IMR-90 (cell line): ENCODE measurements at regions not wholly inside any gene's neighbourhood (a gene's known extent, or its start where the extent isn't known, plus 50 kb on each side); places are given as distances from the start of the nearest gene placed in this dataset.

Experiments
- ATAC-seq: fragments of 200-7000 bp; cut with Tn5 transposase; 2 replicates; pipeline ENCODE4 v1.9.1; 2020; ENCODE audit warnings: low read depth, mild to moderate bottlenecking, moderate library complexity
- BruUV-seq: library from RNA; stranded (reverse); fragments of 400-500 nt; replicated peaks from 2 replicates; lab custom pipeline; 2021; lab: Mats Ljungman, UMichigan
- CTCF ChIA-PET: fragments of 300-600 bp; formaldehyde crosslinking; extraction: SDS; loops from one replicate; lab custom pipeline; 2021; ENCODE audit warnings: antibody characterized with exemption; lab: Yijun Ruan, JAX
- POLR2A ChIA-PET: fragments of 300-600 bp; sonication (Branson Sonifier 250); formaldehyde crosslinking; loops from one replicate; lab custom pipeline; 2022; ENCODE audit warnings: antibody characterized with exemption; ENCODE audit not compliant: unreplicated experiment; lab: Charles Lee
- DNase-seq: peaks from one replicate; pipeline ENCODE4 v3.0.0; 2013
- H2AFZ ChIP-seq: replicated peaks from 2 replicates; pipeline ENCODE3; 2013; ENCODE audit warnings: low read length, mild to moderate bottlenecking; ENCODE audit not compliant: poor library complexity
- H2AK5ac ChIP-seq: 2 replicates; pipeline ENCODE4 v1.6.1; 2013; ENCODE audit warnings: low read depth, low read length, inconsistent platforms
- H2AK9ac ChIP-seq: replicated peaks from 2 replicates; pipeline ENCODE3; 2013; ENCODE audit warnings: mild to moderate bottlenecking, low read depth, low read length, moderate library complexity; ENCODE audit not compliant: poor library complexity
- H2BK120ac ChIP-seq: 2 replicates; pipeline ENCODE4 v1.6.1; 2013; ENCODE audit warnings: low read depth, low read length, inconsistent platforms
- H2BK15ac ChIP-seq: 3 replicates; pipeline ENCODE4 v1.6.1; 2013; ENCODE audit warnings: low read depth, low read length, inconsistent platforms
- H2BK20ac ChIP-seq: 2 replicates; pipeline ENCODE4 v1.6.1; 2013; ENCODE audit warnings: low read depth, mild to moderate bottlenecking, inconsistent platforms, low read length, moderate library complexity
- H2BK5ac ChIP-seq: 2 replicates; pipeline ENCODE4 v1.6.1; 2013; ENCODE audit warnings: mild to moderate bottlenecking, low read depth, low read length, inconsistent platforms; ENCODE audit not compliant: poor library complexity, severe bottlenecking
- H3K14ac ChIP-seq: replicated peaks from 2 replicates; pipeline ENCODE4 v1.6.1; 2013; ENCODE audit warnings: low read depth, low read length, inconsistent platforms
- H3K18ac ChIP-seq: 2 replicates; pipeline ENCODE4 v1.6.1; 2013; ENCODE audit warnings: low read depth, low read length, control low read depth
- H3K23ac ChIP-seq: 2 replicates; pipeline ENCODE4 v1.6.1; 2013; ENCODE audit warnings: low read depth, low read length, inconsistent platforms
- H3K27ac ChIP-seq: 2 replicates; pipeline ENCODE4 v1.5.1; 2013; ENCODE audit warnings: mild to moderate bottlenecking, control low read depth, low read length; ENCODE audit not compliant: insufficient read depth
- H3K27me3 ChIP-seq: 2 replicates; pipeline ENCODE4 v1.6.1; 2013; ENCODE audit warnings: low read length; ENCODE audit not compliant: control insufficient read depth, insufficient read depth
- H3K36me3 ChIP-seq: 2 replicates; pipeline ENCODE4 v1.6.1; 2013; ENCODE audit warnings: low read length, mixed read lengths; ENCODE audit not compliant: control insufficient read depth, insufficient read depth
- H3K4ac ChIP-seq: 2 replicates; pipeline ENCODE4 v1.6.1; 2013; ENCODE audit warnings: low read depth, low read length, inconsistent platforms
- H3K4me1 ChIP-seq: 2 replicates; pipeline ENCODE4 v1.6.1; 2013; ENCODE audit warnings: low read length, mixed read lengths; ENCODE audit not compliant: control insufficient read depth, insufficient read depth
- H3K4me2 ChIP-seq: 2 replicates; pipeline ENCODE4 v1.6.1; 2013; ENCODE audit warnings: low read depth, mild to moderate bottlenecking, control low read depth, low read length, moderate library complexity
- H3K4me3 ChIP-seq: 2 replicates; pipeline ENCODE4 v1.5.1; 2013; ENCODE audit warnings: low read depth, mild to moderate bottlenecking, control low read depth, low read length, moderate library complexity; ENCODE audit not compliant: insufficient read depth
- H3K56ac ChIP-seq: 2 replicates; pipeline ENCODE4 v1.6.1; 2013; ENCODE audit warnings: low read length, inconsistent platforms; ENCODE audit not compliant: insufficient read depth; ENCODE audit errors: extremely low read depth
- H3K79me1 ChIP-seq, 2 experiments: 2 replicates each; pipeline ENCODE4 v1.6.1; 2013; ENCODE audit warnings: low read length in 2 of 2, inconsistent platforms in 1 of 2, low read depth in 1 of 2
- H3K9ac ChIP-seq: 2 replicates; pipeline ENCODE4 v1.6.1; 2013; ENCODE audit warnings: low read depth, low read length, control low read depth
- H3K9me1 ChIP-seq: 2 replicates; pipeline ENCODE4 v1.6.1; 2013; ENCODE audit warnings: low read length, inconsistent platforms; ENCODE audit not compliant: insufficient read depth
- H3K9me3 ChIP-seq: 2 replicates; pipeline ENCODE4 v1.6.1; 2013; ENCODE audit warnings: low read length; ENCODE audit not compliant: control insufficient read depth, insufficient read depth
- H4K20me1 ChIP-seq: 2 replicates; pipeline ENCODE4 v1.6.1; 2013; ENCODE audit warnings: low read length, inconsistent platforms; ENCODE audit not compliant: insufficient read depth
- H4K5ac ChIP-seq: 2 replicates; pipeline ENCODE4 v1.6.1; 2013; ENCODE audit warnings: mild to moderate bottlenecking, low read depth, low read length, control low read depth
- H4K8ac ChIP-seq, 2 experiments: 2 replicates each; pipeline ENCODE4 v1.6.1; 2013; ENCODE audit warnings: low read depth in 2 of 2, low read length in 2 of 2, control low read depth in 1 of 2, inconsistent platforms in 1 of 2
- H4K91ac ChIP-seq: 2 replicates; pipeline ENCODE4 v1.6.1; 2013; ENCODE audit warnings: low read depth, low read length, inconsistent platforms; ENCODE audit not compliant: insufficient read depth
- BHLHE40 ChIP-seq: fragments of 150-350 bp; IDR thresholded peaks from 2 replicates; pipeline ENCODE4 v1.6.1; 2016; ENCODE audit warnings: mild to moderate bottlenecking, low read depth, low read length
- CEBPB ChIP-seq: IDR thresholded peaks from 2 replicates; pipeline ENCODE4 v1.6.1; 2012; ENCODE audit warnings: low read depth, low read length, improper control_type of control experiment
- MAZ ChIP-seq: IDR thresholded peaks from 2 replicates; pipeline ENCODE4 v1.6.1; 2012; ENCODE audit warnings: low read depth, mild to moderate bottlenecking, low read length, improper control_type of control experiment, moderate library complexity, borderline replicate concordance
- POLR2A ChIP-seq: IDR thresholded peaks from 2 replicates; pipeline ENCODE4 v1.6.1; 2012; ENCODE audit warnings: mild to moderate bottlenecking, low read depth, low read length
- RAD21 ChIP-seq: IDR thresholded peaks from 2 replicates; pipeline ENCODE4 v1.6.1; 2012; ENCODE audit warnings: low read length, improper control_type of control experiment
- RFX5 ChIP-seq: IDR thresholded peaks from 2 replicates; pipeline ENCODE4 v1.8.0; 2012; ENCODE audit warnings: low read depth, mild to moderate bottlenecking, low read length, moderate library complexity
- WGBS, 2 experiments: methylation state at CpG; one replicate each; pipeline versions ENCODE4 v1.1.5 to v1.1.7; 2013; ENCODE audit warnings: missing lambda C conversion rate in 2 of 2; ENCODE audit not compliant: insufficient read length in 1 of 2; ENCODE audit errors: extremely low coverage in 2 of 2; 5-methylcytosine and 5-hydroxymethylcytosine counted together
- dilution Hi-C: fragments of 300-500 bp; cut with HindIII; formaldehyde crosslinking; loops from one replicate; pipeline ENCODE4 v1.14.3; 2018; ENCODE audit warnings: low sequenced_read_pairs; ENCODE audit not compliant: unreplicated experiment
- in situ Hi-C: fragments of 300-500 bp; cut with MboI; formaldehyde crosslinking; loops from 3 replicates; pipeline ENCODE4 v1.14.3; 2019; ENCODE audit warnings: low sequenced_read_pairs, inconsistent platforms, mixed read lengths
- intact Hi-C: fragments of 100-400 bp; cut with micrococcal nuclease; formaldehyde crosslinking; loops from 2 replicates; pipeline ENCODE4 v1.10.0; 2022
- TF ChIP-seq, protein P1 (sequence below): fragments of 150-350 bp; IDR thresholded peaks from 2 replicates; pipeline ENCODE4 v1.6.1; 2017; ENCODE audit warnings: mild to moderate bottlenecking, antibody characterized with exemption, low read length, low read depth

GRCh38 chr7:106443156-106443555, 158.4 kb upstream of the NAMPT start:
- Histone ChIP-seq H3K9me1 (no peaks in the 10 kb centered on the region), H3K18ac (no peak overlapping the region), H2AK9ac (no peak overlapping the region), H3K79me1 (no peaks in the 10 kb centered on the region), H3K4me1 (no peaks in the 10 kb centered on the region; the same call in 1 of the 2 replicates), H3K27ac (no peak overlapping the region), H3K9me3 (no peaks in the 10 kb centered on the region; the same call in 1 of the 2 replicates), H2BK15ac (no peak overlapping the region), H3K56ac (no peak overlapping the region), H2AK5ac (no peak overlapping the region), H3K4me2 (no peak overlapping the region), H3K36me3 (no peaks in the 10 kb centered on the region), H4K8ac (no peak overlapping the region), H4K20me1 (no peaks in the 10 kb centered on the region), H2BK20ac (no peak overlapping the region), H3K23ac (no peak overlapping the region), H2BK5ac (no peak overlapping the region), H3K4ac (no peak overlapping the region), H2AFZ (no peak overlapping the region), H3K9ac (no peak overlapping the region), H3K4me3 (no peak overlapping the region), H4K91ac (no peak overlapping the region), H3K27me3 (no peaks in the 10 kb centered on the region), H2BK120ac (no peak overlapping the region), H4K5ac (no peak overlapping the region), H3K14ac (no peak overlapping the region)
- dilution Hi-C loops: no loop called here
- no CpG with 5 or more reads among the region's 4 CpGs for WGBS, 2 experiments
- no TSS peak for BruUV-seq
- ATAC-seq: no peak
- intact Hi-C loops: no loop called here
- ChIA-PET CTCF (no interaction called here), POLR2A (no interaction called here)
- in situ Hi-C loops: no loop called here
- no peak for DNase-seq
- no peak for TF ChIP-seq BHLHE40
- TF ChIP-seq, protein P1, sequence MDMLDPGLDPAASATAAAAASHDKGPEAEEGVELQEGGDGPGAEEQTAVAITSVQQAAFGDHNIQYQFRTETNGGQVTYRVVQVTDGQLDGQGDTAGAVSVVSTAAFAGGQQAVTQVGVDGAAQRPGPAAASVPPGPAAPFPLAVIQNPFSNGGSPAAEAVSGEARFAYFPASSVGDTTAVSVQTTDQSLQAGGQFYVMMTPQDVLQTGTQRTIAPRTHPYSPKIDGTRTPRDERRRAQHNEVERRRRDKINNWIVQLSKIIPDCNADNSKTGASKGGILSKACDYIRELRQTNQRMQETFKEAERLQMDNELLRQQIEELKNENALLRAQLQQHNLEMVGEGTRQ: no peak
- TF ChIP-seq POLR2A: no peak
- TF ChIP-seq MAZ: no peak
- TF ChIP-seq RAD21: no peak
- TF ChIP-seq RFX5: no peak
- no peak for TF ChIP-seq CEBPB
